HG03103 (cell line): ENCODE measurements at regions not wholly inside any gene's neighbourhood (a gene's known extent, or its start where the extent isn't known, plus 50 kb on each side); places are given as distances from the start of the nearest gene placed in this dataset.
A peak's percentile ranks its signal among the peaks of the same experiment; 100 is the strongest.

Experiments used
- ATAC-seq: cut with Tn5 transposase; IDR thresholded peaks from one replicate; pipeline ENCODE4 v1.9.1; 2021; ENCODE audit warnings: low read depth; ENCODE audit not compliant: unreplicated experiment

DNA sequence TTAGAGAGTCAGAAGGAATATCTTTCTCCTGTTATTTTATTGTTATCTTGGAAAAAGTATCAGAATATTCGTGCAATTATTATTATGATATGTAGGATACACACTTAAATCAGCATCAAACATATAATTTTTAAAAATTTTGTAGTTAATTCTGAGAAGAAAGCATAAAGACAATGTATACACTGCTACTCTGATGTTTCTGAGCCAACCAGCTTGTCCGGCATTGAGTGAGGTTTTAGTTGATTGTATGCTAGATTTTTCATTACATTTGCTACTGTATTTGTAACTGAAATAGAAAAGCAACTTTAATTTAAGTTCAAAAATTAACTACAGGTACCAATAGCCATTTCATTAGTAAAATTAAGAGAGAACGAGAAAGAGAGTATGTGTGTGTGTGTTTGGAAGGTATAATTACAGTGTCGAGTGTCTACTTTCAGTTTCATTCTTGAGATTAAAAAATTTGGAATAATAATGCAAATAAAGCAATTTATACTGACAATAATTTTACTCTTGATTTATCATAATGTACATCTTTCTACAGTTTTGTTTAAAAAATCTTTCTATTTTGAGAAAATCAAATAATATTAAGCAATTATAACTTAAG lies 160.4 kb upstream of the CDH12 start:
- no peak for ATAC-seq

DNA sequence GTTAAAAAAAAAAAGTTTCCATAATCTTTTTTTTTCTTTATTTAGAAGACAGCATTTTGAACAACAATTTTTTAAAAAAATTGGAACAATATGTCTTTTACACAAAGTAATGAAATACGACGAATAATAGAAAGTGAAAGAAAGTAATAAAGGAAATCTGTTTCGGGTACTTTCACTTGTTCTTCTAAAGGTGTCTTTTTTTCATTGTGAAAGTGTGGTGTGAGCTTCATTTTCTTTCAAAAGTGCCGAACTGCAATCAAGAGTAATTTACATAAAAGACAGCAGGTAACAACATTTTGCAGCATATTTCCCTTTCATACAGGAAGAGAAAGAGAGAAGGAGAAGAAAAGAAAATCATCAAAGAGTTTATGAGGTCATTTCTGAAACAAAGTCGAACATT lies 159.7 kb upstream of the CDH12 start:
- peak; percentile 73 for ATAC-seq

GRCh38 chr5:23007762-23008161 lies 154.6 kb upstream of the CDH12 start:
- no peak for ATAC-seq

DNA sequence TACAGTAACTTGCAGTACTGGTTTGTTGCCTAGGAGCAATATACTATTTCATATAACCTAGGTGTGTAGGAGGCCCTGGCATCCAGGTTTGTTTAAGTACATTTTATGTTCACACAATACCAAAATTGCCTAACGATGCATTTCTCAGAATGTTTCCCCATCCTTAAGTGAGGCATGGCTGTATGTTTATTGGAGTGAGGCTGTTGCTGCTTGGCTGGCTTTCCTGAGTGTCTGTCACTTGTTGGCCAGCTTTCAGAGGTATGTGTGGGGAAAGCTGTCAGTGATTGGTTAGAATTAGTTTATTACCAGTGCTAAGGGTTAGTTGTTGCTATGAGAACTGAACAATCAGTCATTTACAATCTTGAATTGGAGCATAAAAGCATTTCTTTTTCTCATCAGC lies 154.1 kb upstream of the CDH12 start:
- no peak for ATAC-seq

- no peak for ATAC-seq
Measured at GRCh38 chr5:23001120-23001519, 148.0 kb upstream of the CDH12 start.

- peak; percentile 55 for ATAC-seq
Measured at GRCh38 chr5:22998774-22999173, 145.6 kb upstream of the CDH12 start.

- no peak for ATAC-seq
Measured at GRCh38 chr5:22998362-22998761, 145.2 kb upstream of the CDH12 start.

- ATAC-seq, result no peak
Measured at GRCh38 chr5:22988937-22989336, 135.8 kb upstream of the CDH12 start.

DNA sequence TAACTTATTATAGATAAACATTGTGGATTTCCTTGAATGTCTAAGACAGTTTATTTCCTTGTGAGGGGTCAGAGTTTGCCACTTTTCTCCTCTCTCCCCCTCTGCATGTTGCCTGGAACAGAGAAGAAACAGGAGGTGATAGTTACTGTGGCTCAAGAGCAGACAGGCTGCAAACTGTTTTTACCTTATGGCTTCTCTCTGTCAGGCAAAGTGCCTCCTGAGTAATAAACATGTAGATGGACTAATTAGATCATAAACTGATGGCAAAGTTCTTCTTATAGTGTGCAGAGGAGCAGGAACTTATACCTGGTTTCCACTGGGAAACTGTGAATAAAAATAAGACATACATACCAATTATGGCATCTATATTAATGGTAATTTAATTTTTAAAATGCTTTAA lies 133.1 kb upstream of the CDH12 start:
- no peak for ATAC-seq

DNA sequence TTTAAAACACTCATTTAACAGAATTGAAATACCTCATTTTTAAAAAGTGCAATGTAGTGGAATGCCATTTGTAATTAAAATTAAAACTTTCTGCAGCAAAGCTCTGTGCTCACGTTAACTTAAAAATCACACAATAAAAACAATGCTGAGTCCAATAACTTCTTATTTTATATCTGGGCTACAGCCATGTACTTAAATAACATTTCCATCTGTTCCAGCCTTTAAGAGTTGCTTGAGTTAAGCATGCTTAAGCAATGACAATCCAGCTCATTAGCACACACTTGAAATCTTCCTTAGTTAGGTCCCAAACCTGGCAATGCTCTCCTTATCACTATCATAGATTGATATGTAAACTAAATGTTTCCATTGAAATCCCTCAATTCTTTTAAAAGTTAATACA lies 132.3 kb upstream of the CDH12 start:
- ATAC-seq, result no peak

GRCh38 chr5:22970956-22971618 lies 117.9 kb upstream of the CDH12 start:
- no peak for ATAC-seq

- ATAC-seq, result no peak
Measured at GRCh38 chr5:22970491-22970890, 117.3 kb upstream of the CDH12 start.

DNA sequence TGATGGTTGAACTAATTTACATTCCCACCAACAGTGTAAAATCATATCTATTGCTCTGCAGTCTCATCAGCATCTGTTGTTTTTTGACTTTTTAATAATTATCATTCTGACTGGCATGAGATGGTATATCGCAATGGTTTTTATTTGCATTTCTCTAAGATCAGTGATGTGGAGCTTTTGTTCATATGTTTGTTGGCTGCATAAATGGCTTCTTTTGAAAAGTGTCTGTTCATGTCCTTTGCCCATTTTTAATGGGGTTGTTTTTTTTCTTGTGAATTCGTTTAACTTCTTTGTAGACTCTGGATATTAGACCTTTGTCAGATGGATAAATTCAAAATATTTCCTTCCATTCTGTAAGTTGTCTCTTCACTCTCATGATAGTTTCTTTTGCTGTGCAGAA lies 115.2 kb upstream of the CDH12 start:
- no peak for ATAC-seq

GRCh38 chr5:22965960-22966359 lies 112.8 kb upstream of the CDH12 start:
- ATAC-seq, result peak; percentile 78

DNA sequence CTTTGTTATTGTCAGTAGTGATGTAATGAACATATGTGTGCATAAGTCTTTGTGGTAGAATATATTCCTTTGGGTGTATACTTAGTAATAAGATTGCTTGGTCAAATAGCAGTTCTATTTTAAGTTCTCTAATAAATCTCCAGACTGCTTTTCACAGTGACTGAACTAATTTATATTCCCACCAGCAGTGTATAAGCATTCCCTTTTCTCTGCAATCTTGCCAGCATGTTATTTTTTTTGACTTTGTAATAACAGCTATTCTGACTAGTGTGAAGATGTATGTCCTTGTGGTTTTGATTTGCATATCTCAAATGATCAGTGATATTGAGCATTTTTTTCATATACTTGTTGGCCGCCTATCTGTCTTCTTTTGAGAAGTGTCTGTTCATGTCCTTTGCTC lies 111.5 kb upstream of the CDH12 start:
- ATAC-seq, result no peak

DNA sequence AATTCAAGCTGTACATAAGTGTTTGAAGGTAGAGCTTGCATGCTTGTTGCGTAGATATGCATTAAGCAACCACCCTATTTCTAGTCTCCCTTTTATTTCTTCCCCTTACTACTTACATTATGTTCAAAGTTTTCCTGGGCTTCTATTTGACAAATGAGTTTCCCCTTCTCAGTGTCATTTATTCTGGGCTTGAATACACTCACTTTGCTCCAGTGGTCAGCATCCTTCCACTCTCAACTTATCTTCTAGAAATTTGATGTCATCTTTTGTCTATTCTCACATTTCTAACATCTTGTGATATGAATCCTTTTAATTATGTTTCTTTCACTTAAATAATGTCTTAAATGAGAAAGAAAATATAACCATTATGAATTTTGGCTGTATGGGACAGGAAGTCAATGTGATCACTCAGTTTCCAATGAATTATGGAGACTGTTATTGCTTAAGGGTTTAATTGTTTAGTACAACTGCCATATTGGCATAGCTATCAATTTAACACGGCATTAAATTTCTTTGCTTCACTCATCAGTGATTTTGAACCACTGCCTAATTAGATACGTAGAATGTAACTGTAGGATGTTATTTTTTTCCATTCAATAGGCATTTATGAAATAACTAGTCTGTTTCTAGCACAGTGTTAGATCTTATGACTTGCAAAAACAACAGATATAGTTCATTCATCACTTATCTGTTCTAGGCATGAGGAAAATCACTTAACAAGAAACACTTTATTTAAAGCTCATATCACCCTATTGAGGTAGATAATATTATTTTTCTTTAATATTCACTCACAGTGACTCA lies 105.5 kb upstream of the CDH12 start:
- no peak for ATAC-seq

- ATAC-seq, result no peak
Measured at GRCh38 chr5:22947921-22948320, 94.8 kb upstream of the CDH12 start.

- no peak for ATAC-seq
Measured at GRCh38 chr5:22938362-22938761, 85.2 kb upstream of the CDH12 start.

DNA sequence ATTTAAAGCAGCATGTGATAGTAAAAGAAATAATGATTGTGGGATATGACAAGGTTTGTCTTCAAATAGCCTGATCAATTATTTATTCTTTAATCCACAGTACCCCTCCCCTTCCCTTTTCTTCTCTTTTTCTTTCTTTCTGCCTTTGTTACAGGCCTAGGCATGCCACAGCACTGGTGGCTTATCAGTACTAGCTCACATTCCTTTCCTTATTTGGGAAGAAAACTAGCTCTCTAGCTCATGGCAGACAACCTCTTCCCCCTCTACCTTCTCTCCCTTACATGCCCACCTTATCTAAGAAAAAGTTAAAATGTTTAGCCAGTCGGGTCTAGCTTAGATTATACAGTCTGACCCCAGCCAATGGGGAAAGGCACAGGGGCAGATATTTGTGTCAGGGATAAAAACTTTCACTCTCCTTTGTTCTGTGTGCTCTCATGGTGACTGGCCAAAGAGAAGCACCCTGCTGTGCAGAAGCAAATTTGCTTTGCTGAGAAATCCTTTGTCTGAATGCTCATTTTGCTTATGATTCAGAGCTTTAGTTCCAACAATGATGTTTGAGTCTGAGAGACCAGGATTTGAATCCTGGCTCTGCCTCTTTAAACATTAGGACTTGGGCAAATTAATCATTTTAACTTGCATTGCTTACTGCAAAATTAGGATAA lies 75.8 kb upstream of the CDH12 start:
- ATAC-seq, result no peak

- ATAC-seq, result no peak
Measured at GRCh38 chr5:22926574-22926973, 73.4 kb upstream of the CDH12 start.

DNA sequence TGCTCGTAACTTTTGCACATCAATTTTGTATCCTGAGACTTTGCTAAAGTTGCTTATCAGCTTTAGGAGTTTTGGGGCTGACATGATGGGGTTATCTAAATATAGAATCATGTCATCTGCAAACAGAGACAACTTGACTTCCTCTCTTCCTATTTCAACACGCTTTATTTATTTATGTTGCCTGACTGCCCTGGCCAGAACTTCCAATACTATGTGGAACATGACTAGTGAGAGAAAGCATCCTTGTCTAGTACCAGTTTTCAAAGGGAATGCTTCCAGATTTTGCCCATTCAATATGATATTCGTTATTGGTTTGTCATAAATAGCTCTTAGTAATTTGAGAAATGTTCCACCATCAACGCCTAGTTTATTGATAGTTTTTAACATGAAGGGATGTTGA lies 65.4 kb upstream of the CDH12 start:
- ATAC-seq, result no peak
